MM.1S (cell line): ENCODE measurements at regions not wholly inside any gene's neighbourhood (a gene's known extent, or its start where the extent isn't known, plus 50 kb on each side); places are given as distances from the start of the nearest gene placed in this dataset.

Source experiments
- DNase-seq: peaks from one replicate; pipeline ENCODE4 v3.0.0-alpha.2; 2015
- H2AFZ ChIP-seq: fragments of 300-600 bp; sonication (generic); 2 replicates; pipeline ENCODE4 v1.6.0; 2016; ENCODE audit warnings: antibody characterized with exemption, low read length
- H3F3A ChIP-seq: fragments of 300-600 bp; sonication (generic); 2 replicates; pipeline ENCODE4 v1.6.1; 2016; ENCODE audit warnings: mild to moderate bottlenecking, antibody characterized with exemption, low read length, moderate library complexity, mixed read lengths; ENCODE audit not compliant: insufficient read depth
- H3K27ac ChIP-seq: fragments of 300-600 bp; sonication (generic); 2 replicates; pipeline ENCODE4 v1.5.1; 2016; ENCODE audit warnings: mild to moderate bottlenecking, low read length
- H3K27me3 ChIP-seq: fragments of 300-600 bp; sonication (generic); replicated peaks from 2 replicates; pipeline ENCODE4 v1.6.0; 2016; ENCODE audit warnings: low read length; ENCODE audit not compliant: insufficient read depth
- H3K36me3 ChIP-seq: fragments of 300-600 bp; sonication (generic); replicated peaks from 2 replicates; pipeline ENCODE4 v1.6.1; 2016; ENCODE audit warnings: mild to moderate bottlenecking, low read length, mixed read lengths; ENCODE audit not compliant: insufficient read depth
- H3K4me1 ChIP-seq: fragments of 300-600 bp; sonication (generic); 2 replicates; pipeline ENCODE4 v1.6.1; 2016; ENCODE audit warnings: low read length, mixed read lengths
- H3K4me2 ChIP-seq: fragments of 300-600 bp; sonication (generic); 2 replicates; pipeline ENCODE4 v1.6.0; 2016; ENCODE audit warnings: low read depth, low read length
- H3K4me3 ChIP-seq: fragments of 300-600 bp; sonication (generic); 2 replicates; pipeline ENCODE4 v1.5.1; 2016; ENCODE audit warnings: low read length, mixed read lengths
- H3K79me2 ChIP-seq: fragments of 300-600 bp; sonication (generic); 2 replicates; pipeline ENCODE4 v1.6.1; 2016; ENCODE audit warnings: mixed run types, low read length, mixed read lengths
- H3K9ac ChIP-seq: fragments of 300-600 bp; sonication (generic); 2 replicates; pipeline ENCODE4 v1.6.1; 2016; ENCODE audit warnings: low read length, mixed read lengths
- H3K9me2 ChIP-seq: fragments of 300-600 bp; sonication (generic); replicated peaks from 2 replicates; pipeline ENCODE4 v1.6.1; 2016; ENCODE audit warnings: mild to moderate bottlenecking, low read length, mixed read lengths; ENCODE audit not compliant: insufficient read depth
- H3K9me3 ChIP-seq: fragments of 300-600 bp; sonication (generic); replicated peaks from 2 replicates; pipeline ENCODE4 v1.6.1; 2016; ENCODE audit warnings: mild to moderate bottlenecking, low read length, mixed read lengths; ENCODE audit not compliant: insufficient read depth
- H4K20me1 ChIP-seq: fragments of 300-600 bp; sonication (generic); 2 replicates; pipeline ENCODE4 v1.6.1; 2016; ENCODE audit warnings: mild to moderate bottlenecking, low read length, moderate library complexity, mixed read lengths; ENCODE audit not compliant: insufficient read depth
- CTCF ChIP-seq: fragments of 300-600 bp; sonication (generic); IDR thresholded peaks from 2 replicates; pipeline ENCODE4 v1.5.1; 2016; ENCODE audit warnings: antibody characterized with exemption, low read length, mixed read lengths
- EZH2 ChIP-seq: fragments of 300-600 bp; sonication (generic); optimal IDR thresholded peaks from 2 replicates; pipeline ENCODE3; 2017; ENCODE audit warnings: low read depth, mild to moderate bottlenecking, antibody characterized with exemption, low read length, mixed read lengths
- EZH2phosphoT487 ChIP-seq: fragments of 300-600 bp; sonication (generic); IDR thresholded peaks from 2 replicates; pipeline ENCODE4 v1.6.1; 2018; ENCODE audit warnings: antibody characterized with exemption, low read length

GRCh38 chr11:116086426-116086825, 582.2 kb upstream of the CADM1 start:
- H3K9me3 ChIP-seq = no peaks in the 10 kb centered on the region
- no peaks in the 10 kb centered on the region for H3F3A ChIP-seq
- H3K9ac ChIP-seq = no peak overlapping the region
- no peak overlapping the region for H3K4me3 ChIP-seq
- no peaks in the 10 kb centered on the region for H3K36me3 ChIP-seq
- no peak overlapping the region for H3K27ac ChIP-seq
- no peaks in the 10 kb centered on the region for H3K79me2 ChIP-seq
- H2AFZ ChIP-seq = no peak overlapping the region
- peaks cover 10% of the 10 kb centered on the region; the same call in 1 of the 2 replicates for H3K4me1 ChIP-seq
- no peaks in the 10 kb centered on the region for H3K9me2 ChIP-seq
- no peak for TF ChIP-seq EZH2phosphoT487
- H4K20me1 ChIP-seq = no peaks in the 10 kb centered on the region
- no peaks in the 10 kb centered on the region for H3K27me3 ChIP-seq
- peak; percentile 24 for DNase-seq
- no peak overlapping the region for H3K4me2 ChIP-seq

GRCh38 chr11:116085031-116085635, 580.9 kb upstream of the CADM1 start:
- no peaks in the 10 kb centered on the region for H3K79me2 ChIP-seq
- no peak for TF ChIP-seq EZH2phosphoT487
- TF ChIP-seq CTCF = no peak
- no peak for TF ChIP-seq EZH2
- no peaks in the 10 kb centered on the region for H3K9me3 ChIP-seq
- H4K20me1 ChIP-seq = no peaks in the 10 kb centered on the region
- H3K27ac ChIP-seq = no peak overlapping the region
- no peak overlapping the region for H3K4me3 ChIP-seq
- no peaks in the 10 kb centered on the region for H3K36me3 ChIP-seq
- no peak overlapping the region for H2AFZ ChIP-seq
- H3K4me2 ChIP-seq = no peak overlapping the region
- no peaks in the 10 kb centered on the region for H3K27me3 ChIP-seq
- no peaks in the 10 kb centered on the region for H3F3A ChIP-seq
- no peak overlapping the region for H3K9ac ChIP-seq
- H3K4me1 ChIP-seq = peaks cover 10% of the 10 kb centered on the region; the same call in 1 of the 2 replicates
- H3K9me2 ChIP-seq = no peaks in the 10 kb centered on the region
- no peak for DNase-seq

- Histone ChIP-seq H3K4me2 (no peak overlapping the region), H3K27ac (no peak overlapping the region), H3K4me3 (no peak overlapping the region), H3K9me2 (no peaks in the 10 kb centered on the region), H3K36me3 (no peaks in the 10 kb centered on the region), H2AFZ (no peak overlapping the region), H4K20me1 (no peaks in the 10 kb centered on the region), H3K79me2 (no peaks in the 10 kb centered on the region), H3K9me3 (no peaks in the 10 kb centered on the region), H3K4me1 (peaks cover 10% of the 10 kb centered on the region; the same call in 1 of the 2 replicates), H3F3A (no peaks in the 10 kb centered on the region), H3K9ac (no peak overlapping the region), H3K27me3 (no peaks in the 10 kb centered on the region)
- DNase-seq = no peak
- TF ChIP-seq EZH2 = no peak
- no peak for TF ChIP-seq CTCF
- TF ChIP-seq EZH2phosphoT487 = no peak
Observed at GRCh38 chr11:116084511-116084910, 580.3 kb upstream of the CADM1 start.

- no peaks in the 10 kb centered on the region for H3K27me3 ChIP-seq
- TF ChIP-seq CTCF (no peak), EZH2 (no peak), EZH2phosphoT487 (no peak)
- peaks cover 10% of the 10 kb centered on the region; the same call in 1 of the 2 replicates for H3K4me1 ChIP-seq
Observed at GRCh38 chr11:116082256-116082655, 578.0 kb upstream of the CADM1 start.

More at GRCh38 chr11:116082256-116082655, 578.0 kb upstream of the CADM1 start:
- Histone ChIP-seq H3K27ac (no peak overlapping the region), H3K79me2 (no peaks in the 10 kb centered on the region), H3K9me2 (no peaks in the 10 kb centered on the region), H3K9me3 (no peaks in the 10 kb centered on the region), H3F3A (no peaks in the 10 kb centered on the region), H4K20me1 (no peaks in the 10 kb centered on the region), H3K4me3 (no peak overlapping the region), H3K4me2 (no peak overlapping the region), H3K36me3 (no peaks in the 10 kb centered on the region), H3K9ac (no peak overlapping the region), H2AFZ (no peak overlapping the region)
- DNase-seq = no peak
